CD4-positive, alpha-beta T cell (primary cell): ENCODE measurements at regions not wholly inside any gene's neighbourhood (a gene's known extent, or its start where the extent isn't known, plus 50 kb on each side); places are given as distances from the start of the nearest gene placed in this dataset.

ENCODE experiments used
- ATAC-seq: fragments of 200-7000 bp; cut with Tn5 transposase; one replicate; pipeline ENCODE4 v1.10.0; 2022; ENCODE audit warnings: mild to moderate bottlenecking; ENCODE audit not compliant: poor library complexity
- CTCF ChIA-PET: fragments of 350-600 bp; sonication (Branson Sonifier 250); formaldehyde crosslinking; loops from one replicate; lab custom pipeline; 2021; ENCODE audit warnings: antibody characterized with exemption, inconsistent platforms; lab: Charles Lee
- POLR2A ChIA-PET: fragments of 350-600 bp; sonication (Branson Sonifier 250); formaldehyde crosslinking; loops from one replicate; lab custom pipeline; 2021; ENCODE audit warnings: antibody characterized with exemption, inconsistent platforms; lab: Charles Lee
- DNase-seq, 14 experiments: peaks; one replicate each; pipeline ENCODE4 v3.0.0-alpha.2; 2013 to 2020; ENCODE audit warnings: mixed read lengths in 2 of 14
- H3K27ac ChIP-seq, 2 donors: one replicate each; pipeline versions ENCODE4 v1.5.1 to v1.7.0; 2013; ENCODE audit warnings: low read length in 2 of 2, low read depth in 1 of 2, mild to moderate bottlenecking in 1 of 2
- H3K27me3 ChIP-seq, 2 experiments: 1 replicate in 1 of 2; 2 replicates in 1 of 2; pipeline versions ENCODE4 v1.6.1 to v1.7.0; 2013; ENCODE audit warnings: low read length in 2 of 2, control low read depth in 1 of 2, mild to moderate bottlenecking in 1 of 2, moderate library complexity in 1 of 2; ENCODE audit not compliant: insufficient read depth in 2 of 2, control insufficient read depth in 1 of 2
- H3K36me3 ChIP-seq: one replicate; pipeline ENCODE4 v1.6.1; 2013; ENCODE audit warnings: low read length, control low read depth; ENCODE audit not compliant: insufficient read depth
- H3K4me1 ChIP-seq: one replicate; pipeline ENCODE4 v1.6.1; 2013; ENCODE audit warnings: low read length, control low read depth; ENCODE audit not compliant: insufficient read depth
- H3K4me3 ChIP-seq: one replicate; pipeline ENCODE4 v1.5.1; 2013; ENCODE audit warnings: mild to moderate bottlenecking, low read length, moderate library complexity
- H3K9me3 ChIP-seq, 2 experiments: 1 replicate in 1 of 2; 2 replicates in 1 of 2; pipeline versions ENCODE4 v1.6.1 to v1.7.0; 2013; ENCODE audit warnings: low read length in 2 of 2, mild to moderate bottlenecking in 2 of 2, control low read depth in 1 of 2, moderate library complexity in 1 of 2; ENCODE audit not compliant: control insufficient read depth in 1 of 2, insufficient read depth in 1 of 2
- H3K27ac Mint-ChIP-seq: one replicate; pipeline ENCODE4 v1.8.0; 2020; ENCODE audit warnings: mixed read lengths
- H3K27me3 Mint-ChIP-seq: one replicate; pipeline ENCODE4 v1.8.0; 2021; ENCODE audit warnings: mixed read lengths
- H3K36me3 Mint-ChIP-seq: one replicate; pipeline ENCODE4 v1.8.0; 2021; ENCODE audit warnings: low read depth, mixed read lengths
- H3K4me1 Mint-ChIP-seq: one replicate; pipeline ENCODE4 v1.8.0; 2021; ENCODE audit warnings: low read depth, mixed read lengths
- H3K4me3 Mint-ChIP-seq: one replicate; pipeline ENCODE4 v1.8.0; 2020; ENCODE audit warnings: mild to moderate bottlenecking, mixed read lengths
- H3K9me3 Mint-ChIP-seq: one replicate; pipeline ENCODE4 v1.8.0; 2020; ENCODE audit warnings: mixed read lengths
- CTCF ChIP-seq: fragments of 200-600 bp; IDR thresholded peaks from one replicate; pipeline ENCODE4 v1.8.0; 2022; ENCODE audit warnings: antibody characterized with exemption, mild to moderate bottlenecking
- intact Hi-C, 2 experiments: fragments of 100-400 bp; cut with DNase I in 1 of 2; cut with micrococcal nuclease in 1 of 2; formaldehyde crosslinking; loops; one replicate each; pipeline versions ENCODE4 v1.15.1 to v1.9.0; 2023 to 2025; cut with DNase I, micrococcal nuclease

GRCh38 chr13:104375614-104376013 is 1309.4 kb upstream of the SLC10A2 start:
- Mint-ChIP-seq H3K36me3 (no peaks in the 10 kb centered on the region), H3K4me3 (no peak overlapping the region), H3K4me1 (no peaks in the 10 kb centered on the region), H3K27ac (no peak overlapping the region), H3K27me3 (no peaks in the 10 kb centered on the region), H3K9me3 (peaks cover 2% of the 10 kb centered on the region)
- H3K4me1 ChIP-seq: no peaks in the 10 kb centered on the region
- peaks cover 0 to 6% of the 10 kb centered on the region in 2 experiments for H3K9me3 ChIP-seq
- ATAC-seq: no peak
- POLR2A ChIA-PET: no interaction called here
- CTCF ChIA-PET: no interaction called here
- DNase-seq: no peak
- no peak for TF ChIP-seq CTCF
- H3K27ac ChIP-seq: no peak overlapping the region
- no peak overlapping the region for H3K4me3 ChIP-seq
- H3K36me3 ChIP-seq: no peaks in the 10 kb centered on the region
- intact Hi-C loops: no loop called here
- no peaks in the 10 kb centered on the region for H3K27me3 ChIP-seq

GRCh38 chr13:104372095-104372655 is 1306.0 kb upstream of the SLC10A2 start:
- H3K36me3 Mint-ChIP-seq: no peaks in the 10 kb centered on the region

GRCh38 chr13:104365430-104365829 is 1299.2 kb upstream of the SLC10A2 start:
- H3K36me3 ChIP-seq: no peaks in the 10 kb centered on the region
- H3K4me1 ChIP-seq: no peaks in the 10 kb centered on the region
- no peaks in the 10 kb centered on the region for H3K9me3 ChIP-seq
- Mint-ChIP-seq H3K36me3 (no peaks in the 10 kb centered on the region), H3K27me3 (no peaks in the 10 kb centered on the region), H3K27ac (no peak overlapping the region), H3K4me3 (no peak overlapping the region), H3K4me1 (no peaks in the 10 kb centered on the region), H3K9me3 (peaks cover 4% of the 10 kb centered on the region)
- ChIA-PET CTCF (no interaction called here), POLR2A (no interaction called here)
- no peak overlapping the region for H3K4me3 ChIP-seq
- intact Hi-C loops: no loop called here
- no peaks in the 10 kb centered on the region for H3K27me3 ChIP-seq
- H3K27ac ChIP-seq: no peak overlapping the region
- ATAC-seq (no peak), DNase-seq (no peak)
- TF ChIP-seq CTCF: no peak

More at GRCh38 chr13:104372095-104372655, 1306.0 kb upstream of the SLC10A2 start:
- Histone ChIP-seq H3K27me3 (no peaks in the 10 kb centered on the region), H3K9me3 (peaks cover 0 to 6% of the 10 kb centered on the region in 2 experiments), H3K4me1 (no peaks in the 10 kb centered on the region), H3K4me3 (no peak overlapping the region), H3K27ac (no peak overlapping the region), H3K36me3 (no peaks in the 10 kb centered on the region)
- POLR2A ChIA-PET: no interaction called here
- ATAC-seq (no peak), DNase-seq (no peak)
- Mint-ChIP-seq H3K27ac (no peak overlapping the region), H3K9me3 (no peaks in the 10 kb centered on the region), H3K4me3 (no peak overlapping the region), H3K27me3 (no peaks in the 10 kb centered on the region), H3K4me1 (no peaks in the 10 kb centered on the region)
- intact Hi-C loops: no loop called here
- no peak for TF ChIP-seq CTCF
- CTCF ChIA-PET: no interaction called here
